GM12878 (cell line): ENCODE measurements at regions not wholly inside any gene's neighbourhood (a gene's known extent, or its start where the extent isn't known, plus 50 kb on each side); places are given as distances from the start of the nearest gene placed in this dataset.

Source experiments
- ATAC-seq: fragments of 200-7000 bp; cut with Tn5 transposase; 3 replicates; pipeline ENCODE4 v1.9.1; 2020; ENCODE audit warnings: mild to moderate bottlenecking, moderate library complexity
- BruUV-seq: library from RNA; stranded (reverse); fragments of 400-500 nt; replicated peaks from 2 replicates; lab custom pipeline; 2021; lab: Mats Ljungman, UMichigan
- CTCF ChIA-PET: fragments of 300-600 bp; sonication (Branson Sonifier 250); formaldehyde crosslinking; extraction: SDS; loops from one replicate; lab custom pipeline; 2021; ENCODE audit warnings: inconsistent platforms; lab: Yijun Ruan, JAX
- POLR2A ChIA-PET: fragments of 350-600 bp; formaldehyde crosslinking; extraction: SDS; loops from one replicate; lab custom pipeline; 2021; ENCODE audit warnings: inconsistent platforms; lab: Charles Lee
- RAD21 ChIA-PET: fragments of 300-600 bp; sonication (Branson Sonifier 250); formaldehyde crosslinking; loops from one replicate; lab custom pipeline; 2023; ENCODE audit warnings: antibody characterized with exemption; ENCODE audit not compliant: unreplicated experiment; lab: Charles Lee
- SMC1A ChIA-PET: fragments of 300-600 bp; sonication (Branson Sonifier 250); formaldehyde crosslinking; loops from one replicate; lab custom pipeline; 2023; ENCODE audit not compliant: unreplicated experiment, uncharacterized antibody; lab: Charles Lee
- DNase-seq: peaks from one replicate; pipeline ENCODE4 v3.0.0-alpha.2; 2011; ENCODE audit warnings: low read depth, low spot score
- FAIRE-seq: peaks from 3 replicates; lab custom pipeline; 2011; peaks lifted over from hg19 to GRCh38; lab: Jason Lieb, UNC
- H2AFZ ChIP-seq: 2 replicates; pipeline ENCODE4 v1.6.0; 2011; ENCODE audit warnings: low read depth, low read length, control low read depth; ENCODE audit not compliant: control insufficient read depth
- H3K27ac ChIP-seq: 2 replicates; pipeline ENCODE4 v1.5.1; 2011; ENCODE audit warnings: control low read depth; ENCODE audit not compliant: control insufficient read depth, insufficient read depth
- H3K27me3 ChIP-seq, 2 experiments: replicated peaks in 1 of 2; 2 replicates each; pipeline versions ENCODE4 v1.6.0 to v1.6.1; 2011; ENCODE audit warnings: low read length in 1 of 2; ENCODE audit not compliant: control insufficient read depth in 2 of 2, insufficient read depth in 2 of 2
- H3K36me3 ChIP-seq, 2 experiments: 2 replicates each; pipeline ENCODE4 v1.5.1; 2011; ENCODE audit warnings: low read length in 1 of 2; ENCODE audit not compliant: control insufficient read depth in 2 of 2, insufficient read depth in 2 of 2
- H3K4me1 ChIP-seq: 2 replicates; pipeline ENCODE4 v1.6.1; 2011; ENCODE audit warnings: mild to moderate bottlenecking, low read length, moderate library complexity, mixed read lengths; ENCODE audit not compliant: control insufficient read depth, insufficient read depth
- H3K4me2 ChIP-seq: 2 replicates; pipeline ENCODE4 v1.6.0; 2011; ENCODE audit warnings: control low read depth; ENCODE audit not compliant: control insufficient read depth, insufficient read depth
- H3K4me3 ChIP-seq: fragments of 200-600 bp; sonication (generic); 2 replicates; pipeline ENCODE4 v1.5.1; 2016
- H3K79me2 ChIP-seq: 2 replicates; pipeline ENCODE4 v1.6.0; 2011; ENCODE audit warnings: low read length; ENCODE audit not compliant: control insufficient read depth, insufficient read depth
- H3K9ac ChIP-seq: 2 replicates; pipeline ENCODE4 v1.8.0; 2011; ENCODE audit warnings: low read length, control low read depth, mixed read lengths; ENCODE audit not compliant: control insufficient read depth, insufficient read depth
- H3K9me3 ChIP-seq: replicated peaks from 3 replicates; pipeline ENCODE4 v1.5.1; 2011; ENCODE audit warnings: mild to moderate bottlenecking, low read length; ENCODE audit not compliant: control insufficient read depth, insufficient read depth
- H4K20me1 ChIP-seq: 2 replicates; pipeline ENCODE4 v1.6.0; 2011; ENCODE audit not compliant: control insufficient read depth, insufficient read depth
- CUX1 ChIP-seq: IDR thresholded peaks from 2 replicates; pipeline ENCODE4 v1.6.1; 2012; ENCODE audit warnings: improper control_type of control experiment, low read depth, low read length; ENCODE audit not compliant: insufficient replicate concordance
- DPF2 ChIP-seq: fragments of 450-650 bp; IDR thresholded peaks from 2 replicates; pipeline ENCODE4 v1.6.1; 2017; ENCODE audit warnings: mild to moderate bottlenecking
- E2F4 ChIP-seq: IDR thresholded peaks from 2 replicates; pipeline ENCODE4 v1.6.1; 2012; ENCODE audit warnings: low read depth, low read length, improper control_type of control experiment
- HDAC2 ChIP-seq: fragments of 200-600 bp; sonication (generic); IDR thresholded peaks from 2 replicates; pipeline ENCODE4 v1.6.1; 2017
- IKZF2 ChIP-seq, 2 experiments: fragments of 450-650 bp; IDR thresholded peaks; 2 replicates each; pipeline ENCODE4 v1.6.1; 2017; ENCODE audit warnings: mild to moderate bottlenecking in 2 of 2, moderate library complexity in 2 of 2
- IRF3 ChIP-seq: fragments of 450-650 bp; IDR thresholded peaks from 2 replicates; pipeline ENCODE4 v1.6.1; 2014; ENCODE audit warnings: mild to moderate bottlenecking
- KLF5 ChIP-seq: fragments of 450-650 bp; IDR thresholded peaks from 2 replicates; pipeline ENCODE4 v1.6.1; 2014; ENCODE audit warnings: mild to moderate bottlenecking; ENCODE audit not compliant: partially characterized antibody
- LARP7 ChIP-seq: fragments of 450-650 bp; IDR thresholded peaks from 2 replicates; pipeline ENCODE4 v1.6.1; 2017; ENCODE audit warnings: mild to moderate bottlenecking
- MEF2B ChIP-seq: fragments of 450-650 bp; IDR thresholded peaks from 2 replicates; pipeline ENCODE4 v1.6.1; 2018; ENCODE audit warnings: mild to moderate bottlenecking, moderate library complexity; ENCODE audit not compliant: partially characterized antibody, poor library complexity, severe bottlenecking
- NR2C1 ChIP-seq: fragments of 450-650 bp; IDR thresholded peaks from 2 replicates; pipeline ENCODE4 v1.6.1; 2017; ENCODE audit warnings: antibody characterized with exemption, mild to moderate bottlenecking, moderate library complexity
- RAD21 ChIP-seq: IDR thresholded peaks from 2 replicates; pipeline ENCODE4 v1.6.1; 2011; ENCODE audit warnings: mild to moderate bottlenecking, low read depth, low read length, moderate library complexity; ENCODE audit not compliant: insufficient read depth
- SMAD5 ChIP-seq: IDR thresholded peaks from 2 replicates; pipeline ENCODE4 v1.6.1; 2016; ENCODE audit warnings: antibody characterized with exemption, low read depth
- TAF1 ChIP-seq: IDR thresholded peaks from 2 replicates; pipeline ENCODE4 v1.6.1; 2011; ENCODE audit warnings: mild to moderate bottlenecking, low read depth, low read length, borderline replicate concordance
- TCF3 ChIP-seq: IDR thresholded peaks from 2 replicates; pipeline ENCODE4 v1.6.1; 2012; ENCODE audit warnings: low read depth, mild to moderate bottlenecking, low read length, borderline replicate concordance; ENCODE audit not compliant: insufficient read depth
- TCF7 ChIP-seq: IDR thresholded peaks from 2 replicates; pipeline ENCODE4 v1.6.1; 2014; ENCODE audit warnings: antibody characterized with exemption, borderline replicate concordance
- WGBS: methylation state at CpG from one replicate; pipeline ENCODE4 v1.1.6; 2016; ENCODE audit warnings: low lambda C conversion rate; ENCODE audit not compliant: insufficient replicate concordance, insufficient coverage; ENCODE audit errors: missing lambda C conversion rate; 5-methylcytosine and 5-hydroxymethylcytosine counted together
- in situ Hi-C: fragments of 300-500 bp; cut with MboI; formaldehyde crosslinking; loops from 9 replicates; pipeline ENCODE4 v1.14.3; 2018; ENCODE audit warnings: mixed read lengths
- intact Hi-C: fragments of 100-400 bp; cut with micrococcal nuclease; formaldehyde crosslinking; loops from one replicate; pipeline ENCODE4 v1.14.2; 2022; ENCODE audit not compliant: unreplicated experiment

GRCh38 chr21:18006691-18007090 is 187.5 kb upstream of the C21orf91 start:
- ChIA-PET POLR2A (no interaction called here), RAD21 (no interaction called here), CTCF (no interaction called here), SMC1A (no interaction called here)
- BruUV-seq = no TSS peak
- Histone ChIP-seq H3K79me2 (no peaks in the 10 kb centered on the region), H3K27me3 (no peaks in the 10 kb centered on the region), H3K9me3 (no peaks in the 10 kb centered on the region), H3K9ac (no peak overlapping the region), H3K27ac (no peak overlapping the region), H3K36me3 (no peaks in the 10 kb centered on the region), H3K4me2 (no peak overlapping the region), H2AFZ (no peak overlapping the region), H3K4me3 (no peak overlapping the region), H3K4me1 (no peaks in the 10 kb centered on the region), H4K20me1 (no peaks in the 10 kb centered on the region)
- TF ChIP-seq MEF2B = no peak
- no peak for TF ChIP-seq DPF2
- TF ChIP-seq KLF5 = no peak
- TF ChIP-seq NR2C1 = no peak
- TF ChIP-seq SMAD5 = no peak
- no peak for TF ChIP-seq TAF1
- TF ChIP-seq E2F4 = no peak
- TF ChIP-seq IRF3 = no peak
- TF ChIP-seq CUX1 = no peak
- TF ChIP-seq TCF3 = no peak
- TF ChIP-seq LARP7 = no peak
- no peak for TF ChIP-seq HDAC2
- no peak for TF ChIP-seq IKZF2 (IDR thresholded peaks at IDR 0.05)
- no peak for TF ChIP-seq RAD21
- no peak for TF ChIP-seq TCF7
- in situ Hi-C loops = no loop called here
- WGBS = 0% methylated on average over 2 of the region's 2 CpGs
- intact Hi-C loops = no loop called here
- DNase-seq (no peak), ATAC-seq (no peak), FAIRE-seq (no peak)
